Keratinocyte (primary cell): ENCODE measurements at regions not wholly inside any gene's neighbourhood (a gene's known extent, or its start where the extent isn't known, plus 50 kb on each side); places are given as distances from the start of the nearest gene placed in this dataset.

ENCODE experiments used
- CTCF ChIP-seq, 3 experiments: IDR thresholded peaks in 1 of 3; conservative IDR thresholded peaks in 1 of 3; optimal IDR thresholded peaks in 1 of 3; 2 replicates in 2 of 3; 3 replicates in 1 of 3; pipeline versions ENCODE3 to v1.5.1; 2011; ENCODE audit warnings: low read length in 3 of 3, mild to moderate bottlenecking in 3 of 3, moderate library complexity in 2 of 3, control low read depth in 1 of 3, inconsistent platforms in 1 of 3; ENCODE audit not compliant: insufficient read depth in 2 of 3; ENCODE audit errors: extremely low read depth in 1 of 3
- EZH2 ChIP-seq: IDR thresholded peaks from one replicate; pipeline ENCODE4 v1.6.1; 2012; ENCODE audit warnings: inconsistent platforms, mild to moderate bottlenecking, low read length, moderate library complexity

- TF ChIP-seq CTCF (optimal IDR thresholded peaks at IDR 0.05 in 1 of 3, IDR thresholded peaks at IDR 0.05 in 1 of 3, conservative IDR thresholded peaks at IDR 0.05 in 1 of 3; ENCODE audit: extremely low read depth in 1 of 3, insufficient read depth in 2 of 3, low read length in 3 of 3) = no peak
- TF ChIP-seq EZH2 = no peak
Measured at GRCh38 chrX:40329616-40330015, 231.9 kb upstream of the BCOR start.
